PC-9 (cell line): ENCODE measurements at regions not wholly inside any gene's neighbourhood (a gene's known extent, or its start where the extent isn't known, plus 50 kb on each side); places are given as distances from the start of the nearest gene placed in this dataset.

Source experiments
- BruUV-seq: library from RNA; stranded (reverse); fragments of 400-500 nt; replicated peaks from 2 replicates; lab custom pipeline; 2021; lab: Mats Ljungman, UMichigan
- CTCF ChIA-PET: fragments of 300-600 bp; sonication (Branson Sonifier 250); formaldehyde crosslinking; loops from one replicate; lab custom pipeline; 2022; ENCODE audit warnings: antibody characterized with exemption; lab: Charles Lee
- POLR2A ChIA-PET: fragments of 300-600 bp; sonication (Branson Sonifier 250); formaldehyde crosslinking; loops from one replicate; lab custom pipeline; 2022; ENCODE audit warnings: antibody characterized with exemption; ENCODE audit not compliant: unreplicated experiment; lab: Charles Lee
- DNase-seq, 2 experiments: peaks; one replicate each; pipeline versions ENCODE4 v3.0.0 to v3.0.0-alpha.2; 2015 to 2022; ENCODE audit warnings: mixed read lengths in 1 of 2
- H2AFZ ChIP-seq: fragments of 200-600 bp; sonication (generic); 2 replicates; pipeline ENCODE4 v1.8.1; 2017; ENCODE audit warnings: antibody characterized with exemption
- H3F3A ChIP-seq: fragments of 200-600 bp; sonication (generic); 2 replicates; pipeline ENCODE4 v1.8.1; 2017; ENCODE audit warnings: antibody characterized with exemption, mild to moderate bottlenecking, low read depth; ENCODE audit not compliant: insufficient read depth
- H3K27ac ChIP-seq: fragments of 200-600 bp; sonication (generic); 2 replicates; pipeline ENCODE4 v1.6.1; 2016; ENCODE audit warnings: mixed run types
- H3K27me3 ChIP-seq: fragments of 200-600 bp; sonication (generic); 2 replicates; pipeline ENCODE4 v1.6.1; 2016; ENCODE audit warnings: low read depth, mixed run types; ENCODE audit not compliant: insufficient read depth
- H3K36me3 ChIP-seq: fragments of 200-600 bp; sonication (generic); 2 replicates; pipeline ENCODE4 v1.6.1; 2016; ENCODE audit warnings: low read depth, mixed run types
- H3K4me1 ChIP-seq: fragments of 200-600 bp; sonication (generic); replicated peaks from 2 replicates; pipeline ENCODE4 v1.6.1; 2016; ENCODE audit warnings: mixed run types; ENCODE audit not compliant: insufficient read depth
- H3K4me2 ChIP-seq: fragments of 200-600 bp; sonication (generic); 2 replicates; pipeline ENCODE4 v1.6.1; 2017; ENCODE audit warnings: mixed run types
- H3K4me3 ChIP-seq: fragments of 200-600 bp; sonication (generic); 2 replicates; pipeline ENCODE4 v1.6.1; 2016; ENCODE audit warnings: mixed run types
- H3K79me2 ChIP-seq: fragments of 200-600 bp; sonication (generic); 2 replicates; pipeline ENCODE4 v1.6.1; 2017; ENCODE audit warnings: low read depth, mixed run types
- H3K9me2 ChIP-seq: fragments of 200-600 bp; sonication (generic); 2 replicates; pipeline ENCODE4 v1.8.1; 2017; ENCODE audit warnings: mild to moderate bottlenecking; ENCODE audit not compliant: insufficient read depth
- H3K9me3 ChIP-seq: fragments of 200-600 bp; sonication (generic); 2 replicates; pipeline ENCODE4 v1.8.1; 2016; ENCODE audit warnings: low read depth; ENCODE audit not compliant: insufficient read depth
- H4K20me1 ChIP-seq: fragments of 200-600 bp; sonication (generic); 2 replicates; pipeline ENCODE4 v1.8.1; 2017; ENCODE audit not compliant: insufficient read depth
- EZH2 ChIP-seq: fragments of 200-600 bp; sonication (generic); IDR thresholded peaks from 2 replicates; pipeline ENCODE4 v1.8.0; 2017; ENCODE audit warnings: antibody characterized with exemption, low read depth
- intact Hi-C: fragments of 100-400 bp; cut with micrococcal nuclease; formaldehyde crosslinking; loops from one replicate; pipeline ENCODE4 v1.10.0; 2022; ENCODE audit not compliant: unreplicated experiment
- TF ChIP-seq, protein P1 (sequence below): fragments of 200-600 bp; sonication (generic); conservative IDR thresholded peaks from 2 replicates; pipeline ENCODE4 v1.6.1; 2017; ENCODE audit warnings: mixed run types, antibody characterized with exemption, mild to moderate bottlenecking, moderate library complexity

DNA sequence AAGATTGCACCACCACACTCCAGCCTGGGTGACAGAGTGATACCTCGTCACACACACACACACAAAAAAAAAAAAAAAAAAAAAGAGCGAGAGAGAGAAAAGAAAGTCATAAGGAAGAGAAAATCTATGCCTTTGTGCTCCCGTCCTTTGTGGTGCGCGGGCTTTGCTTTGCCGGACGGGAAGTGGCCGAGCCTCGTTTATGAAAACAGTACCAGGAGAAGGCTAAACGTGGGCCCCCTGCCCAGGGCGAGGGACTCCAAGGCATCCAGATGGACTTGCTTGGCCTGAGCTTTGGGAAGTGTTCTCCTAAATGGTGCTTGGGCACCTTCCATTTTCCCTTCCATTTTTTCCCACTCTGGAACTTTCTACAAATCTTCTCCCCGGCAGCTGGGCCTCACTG, 109.3 kb upstream of the LRPAP1 start:
- intact Hi-C loops = no loop called here

DNA sequence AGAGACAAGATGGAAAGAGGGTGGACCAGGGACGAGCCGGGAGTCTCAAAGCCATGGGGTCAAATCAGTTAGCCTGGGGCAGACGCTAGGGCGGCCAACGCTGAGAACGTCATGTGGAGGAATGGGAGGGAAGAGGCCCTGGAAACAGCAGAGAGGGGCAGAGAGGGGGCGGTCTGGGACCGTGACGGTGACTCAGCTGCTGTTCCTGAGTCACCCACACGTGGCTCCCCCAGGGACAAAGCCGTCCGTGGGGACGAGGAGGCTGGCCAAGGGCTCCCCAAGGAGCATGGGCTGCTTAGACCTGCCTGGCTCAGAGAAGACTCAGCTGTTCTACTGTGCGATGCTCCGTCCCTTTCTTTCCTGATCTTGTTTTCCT, 108.4 kb upstream of the LRPAP1 start:
- ChIA-PET CTCF (no interaction called here), POLR2A (no interaction called here)
- H3K9me3 ChIP-seq = no peaks in the 10 kb centered on the region
- no peak overlapping the region for H3K4me2 ChIP-seq
- no peaks in the 10 kb centered on the region for H3K36me3 ChIP-seq
- H3K9me2 ChIP-seq = no peaks in the 10 kb centered on the region
- TF ChIP-seq EZH2 = no peak
- TF ChIP-seq, protein P1, sequence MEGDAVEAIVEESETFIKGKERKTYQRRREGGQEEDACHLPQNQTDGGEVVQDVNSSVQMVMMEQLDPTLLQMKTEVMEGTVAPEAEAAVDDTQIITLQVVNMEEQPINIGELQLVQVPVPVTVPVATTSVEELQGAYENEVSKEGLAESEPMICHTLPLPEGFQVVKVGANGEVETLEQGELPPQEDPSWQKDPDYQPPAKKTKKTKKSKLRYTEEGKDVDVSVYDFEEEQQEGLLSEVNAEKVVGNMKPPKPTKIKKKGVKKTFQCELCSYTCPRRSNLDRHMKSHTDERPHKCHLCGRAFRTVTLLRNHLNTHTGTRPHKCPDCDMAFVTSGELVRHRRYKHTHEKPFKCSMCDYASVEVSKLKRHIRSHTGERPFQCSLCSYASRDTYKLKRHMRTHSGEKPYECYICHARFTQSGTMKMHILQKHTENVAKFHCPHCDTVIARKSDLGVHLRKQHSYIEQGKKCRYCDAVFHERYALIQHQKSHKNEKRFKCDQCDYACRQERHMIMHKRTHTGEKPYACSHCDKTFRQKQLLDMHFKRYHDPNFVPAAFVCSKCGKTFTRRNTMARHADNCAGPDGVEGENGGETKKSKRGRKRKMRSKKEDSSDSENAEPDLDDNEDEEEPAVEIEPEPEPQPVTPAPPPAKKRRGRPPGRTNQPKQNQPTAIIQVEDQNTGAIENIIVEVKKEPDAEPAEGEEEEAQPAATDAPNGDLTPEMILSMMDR = no peak
- intact Hi-C loops = no loop called here
- no TSS peak for BruUV-seq
- H3K4me1 ChIP-seq = no peaks in the 10 kb centered on the region
- no peaks in the 10 kb centered on the region for H3F3A ChIP-seq
- no peak overlapping the region for H3K4me3 ChIP-seq
- no peak overlapping the region for H3K27ac ChIP-seq
- H4K20me1 ChIP-seq = no peaks in the 10 kb centered on the region
- H2AFZ ChIP-seq = no peak overlapping the region
- no peaks in the 10 kb centered on the region for H3K79me2 ChIP-seq
- H3K27me3 ChIP-seq = peaks cover 84% of the 10 kb centered on the region
- no peak for DNase-seq

More for the DNA sequence above, 109.3 kb upstream of the LRPAP1 start:
- no peak for TF ChIP-seq EZH2
- TF ChIP-seq, protein P1 = no peak
- Histone ChIP-seq H3K4me1 (no peaks in the 10 kb centered on the region), H2AFZ (no peak overlapping the region), H4K20me1 (no peaks in the 10 kb centered on the region), H3K9me3 (no peaks in the 10 kb centered on the region), H3K36me3 (no peaks in the 10 kb centered on the region), H3K9me2 (no peaks in the 10 kb centered on the region), H3F3A (no peaks in the 10 kb centered on the region), H3K79me2 (no peaks in the 10 kb centered on the region), H3K4me2 (no peak overlapping the region), H3K4me3 (no peak overlapping the region), H3K27ac (no peak overlapping the region), H3K27me3 (peaks cover 84% of the 10 kb centered on the region)
- ChIA-PET POLR2A (no interaction called here), CTCF (no interaction called here)
- DNase-seq = no peak
- BruUV-seq = no TSS peak

DNA sequence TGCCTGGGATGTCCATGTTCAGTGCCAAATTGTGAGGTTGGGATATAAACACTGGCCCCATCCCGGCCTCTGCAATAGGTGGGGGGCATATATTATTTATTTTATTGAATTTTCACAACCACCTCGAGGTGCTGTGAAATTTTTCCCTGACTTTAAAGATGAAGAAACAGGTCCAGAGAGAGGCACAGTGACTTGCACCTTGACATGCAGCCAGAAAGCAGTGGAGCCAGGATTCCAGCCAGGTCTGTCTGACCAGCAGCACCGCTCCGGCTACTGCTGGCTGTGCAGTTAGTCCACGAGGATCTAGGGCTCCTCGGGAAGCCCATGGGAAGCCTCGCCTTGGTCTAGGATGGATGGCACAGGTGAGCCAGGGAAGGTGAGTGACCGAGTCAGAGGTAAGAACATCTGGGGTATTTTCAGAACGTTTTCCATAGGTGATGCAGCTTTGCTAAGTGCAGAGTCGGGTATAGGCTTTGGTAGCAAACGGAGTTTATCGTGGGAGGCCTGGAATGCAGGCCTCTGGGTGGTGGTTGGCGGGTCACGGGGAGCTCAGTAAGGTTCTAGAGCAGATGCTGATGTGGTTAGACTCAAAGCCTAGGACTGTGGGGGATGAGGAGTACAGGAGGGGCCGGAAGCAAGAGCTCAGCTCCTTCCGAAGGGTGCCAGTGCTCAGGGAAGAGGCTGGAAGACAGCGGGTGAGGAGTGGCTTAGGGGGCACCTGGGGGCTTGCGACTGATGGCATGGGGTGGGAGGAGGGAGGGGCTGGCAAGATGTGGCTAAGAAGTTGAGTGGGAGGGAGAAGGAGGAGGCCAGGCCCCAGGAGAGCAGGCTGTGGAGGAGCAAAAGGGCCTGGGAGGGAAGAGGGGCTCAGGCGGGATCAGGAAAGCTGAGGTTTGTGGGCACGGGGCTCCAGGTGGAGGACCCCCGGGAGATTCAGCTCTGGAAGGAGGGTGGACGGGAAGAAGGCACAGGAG, 107.7 kb upstream of the LRPAP1 start:
- H3K4me3 ChIP-seq = no peak overlapping the region
- H4K20me1 ChIP-seq = no peaks in the 10 kb centered on the region
- H3F3A ChIP-seq = no peaks in the 10 kb centered on the region
- CTCF ChIA-PET = no interaction called here
- no peak for TF ChIP-seq EZH2
- TF ChIP-seq, protein P1 = no peak
- POLR2A ChIA-PET = no interaction called here
- no peaks in the 10 kb centered on the region for H3K9me3 ChIP-seq
- H3K4me2 ChIP-seq = no peak overlapping the region
- no TSS peak for BruUV-seq
- intact Hi-C loops = no loop called here
- H3K27me3 ChIP-seq = peaks cover 84% of the 10 kb centered on the region
- H3K9me2 ChIP-seq = no peaks in the 10 kb centered on the region
- H3K4me1 ChIP-seq = no peaks in the 10 kb centered on the region
- no peak overlapping the region for H3K27ac ChIP-seq
- H3K79me2 ChIP-seq = no peaks in the 10 kb centered on the region
- no peak overlapping the region for H2AFZ ChIP-seq
- DNase-seq = no peak
- no peaks in the 10 kb centered on the region for H3K36me3 ChIP-seq
